GM12878 (cell line): ENCODE measurements at regions not wholly inside any gene's neighbourhood (a gene's known extent, or its start where the extent isn't known, plus 50 kb on each side); places are given as distances from the start of the nearest gene placed in this dataset.

Experiments
- ATAC-seq: fragments of 200-7000 bp; cut with Tn5 transposase; 3 replicates; pipeline ENCODE4 v1.9.1; 2020; ENCODE audit warnings: mild to moderate bottlenecking, moderate library complexity
- BruUV-seq: library from RNA; stranded (reverse); fragments of 400-500 nt; replicated peaks from 2 replicates; lab custom pipeline; 2021; lab: Mats Ljungman, UMichigan
- CTCF ChIA-PET: fragments of 300-600 bp; sonication (Branson Sonifier 250); formaldehyde crosslinking; extraction: SDS; loops from one replicate; lab custom pipeline; 2021; ENCODE audit warnings: inconsistent platforms; lab: Yijun Ruan, JAX
- POLR2A ChIA-PET: fragments of 350-600 bp; formaldehyde crosslinking; extraction: SDS; loops from one replicate; lab custom pipeline; 2021; ENCODE audit warnings: inconsistent platforms; lab: Charles Lee
- RAD21 ChIA-PET: fragments of 300-600 bp; sonication (Branson Sonifier 250); formaldehyde crosslinking; loops from one replicate; lab custom pipeline; 2023; ENCODE audit warnings: antibody characterized with exemption; ENCODE audit not compliant: unreplicated experiment; lab: Charles Lee
- SMC1A ChIA-PET: fragments of 300-600 bp; sonication (Branson Sonifier 250); formaldehyde crosslinking; loops from one replicate; lab custom pipeline; 2023; ENCODE audit not compliant: unreplicated experiment, uncharacterized antibody; lab: Charles Lee
- DNase-seq: peaks from one replicate; pipeline ENCODE4 v3.0.0-alpha.2; 2011; ENCODE audit warnings: low read depth, low spot score
- FAIRE-seq: peaks from 3 replicates; lab custom pipeline; 2011; peaks lifted over from hg19 to GRCh38; lab: Jason Lieb, UNC
- H2AFZ ChIP-seq: 2 replicates; pipeline ENCODE4 v1.6.0; 2011; ENCODE audit warnings: low read depth, low read length, control low read depth; ENCODE audit not compliant: control insufficient read depth
- H3K27ac ChIP-seq: 2 replicates; pipeline ENCODE4 v1.5.1; 2011; ENCODE audit warnings: control low read depth; ENCODE audit not compliant: control insufficient read depth, insufficient read depth
- H3K27me3 ChIP-seq, 2 experiments: replicated peaks in 1 of 2; 2 replicates each; pipeline versions ENCODE4 v1.6.0 to v1.6.1; 2011; ENCODE audit warnings: low read length in 1 of 2; ENCODE audit not compliant: control insufficient read depth in 2 of 2, insufficient read depth in 2 of 2
- H3K36me3 ChIP-seq, 2 experiments: 2 replicates each; pipeline ENCODE4 v1.5.1; 2011; ENCODE audit warnings: low read length in 1 of 2; ENCODE audit not compliant: control insufficient read depth in 2 of 2, insufficient read depth in 2 of 2
- H3K4me1 ChIP-seq: 2 replicates; pipeline ENCODE4 v1.6.1; 2011; ENCODE audit warnings: mild to moderate bottlenecking, low read length, moderate library complexity, mixed read lengths; ENCODE audit not compliant: control insufficient read depth, insufficient read depth
- H3K4me2 ChIP-seq: 2 replicates; pipeline ENCODE4 v1.6.0; 2011; ENCODE audit warnings: control low read depth; ENCODE audit not compliant: control insufficient read depth, insufficient read depth
- H3K4me3 ChIP-seq: fragments of 200-600 bp; sonication (generic); 2 replicates; pipeline ENCODE4 v1.5.1; 2016
- H3K79me2 ChIP-seq: 2 replicates; pipeline ENCODE4 v1.6.0; 2011; ENCODE audit warnings: low read length; ENCODE audit not compliant: control insufficient read depth, insufficient read depth
- H3K9ac ChIP-seq: 2 replicates; pipeline ENCODE4 v1.8.0; 2011; ENCODE audit warnings: low read length, control low read depth, mixed read lengths; ENCODE audit not compliant: control insufficient read depth, insufficient read depth
- H3K9me3 ChIP-seq: replicated peaks from 3 replicates; pipeline ENCODE4 v1.5.1; 2011; ENCODE audit warnings: mild to moderate bottlenecking, low read length; ENCODE audit not compliant: control insufficient read depth, insufficient read depth
- H4K20me1 ChIP-seq: 2 replicates; pipeline ENCODE4 v1.6.0; 2011; ENCODE audit not compliant: control insufficient read depth, insufficient read depth
- ATF2 ChIP-seq: IDR thresholded peaks from 2 replicates; pipeline ENCODE4 v1.6.1; 2012; ENCODE audit warnings: low read length, inconsistent platforms
- CEBPB ChIP-seq, 2 experiments: fragments of 150-350 bp in 1 of 2; IDR thresholded peaks; 2 replicates each; pipeline ENCODE4 v1.6.1; 2012 to 2014; ENCODE audit warnings: low read depth in 2 of 2, low read length in 2 of 2, borderline replicate concordance in 1 of 2, inconsistent platforms in 1 of 2
- CEBPZ ChIP-seq: fragments of 150-350 bp; IDR thresholded peaks from 2 replicates; pipeline ENCODE4 v1.6.1; 2016; ENCODE audit warnings: low read depth, low read length
- CREB1 ChIP-seq: IDR thresholded peaks from 2 replicates; pipeline ENCODE4 v1.6.1; 2012; ENCODE audit warnings: low read depth, mild to moderate bottlenecking, inconsistent platforms
- IKZF1 ChIP-seq: fragments of 450-650 bp; conservative IDR thresholded peaks from 2 replicates; pipeline ENCODE4 v1.6.1; 2017; ENCODE audit warnings: antibody characterized with exemption, mild to moderate bottlenecking
- KDM1A ChIP-seq: fragments of 200-600 bp; sonication (generic); IDR thresholded peaks from 2 replicates; pipeline ENCODE4 v1.6.1; 2016; ENCODE audit warnings: borderline replicate concordance
- LARP7 ChIP-seq: fragments of 450-650 bp; IDR thresholded peaks from 2 replicates; pipeline ENCODE4 v1.6.1; 2017; ENCODE audit warnings: mild to moderate bottlenecking
- NFYA ChIP-seq: IDR thresholded peaks from 2 replicates; pipeline ENCODE4 v1.6.1; 2011; ENCODE audit warnings: low read depth, mild to moderate bottlenecking, low read length, improper control_type of control experiment, borderline replicate concordance
- RELB ChIP-seq: fragments of 450-650 bp; IDR thresholded peaks from 2 replicates; pipeline ENCODE4 v1.6.1; 2017; ENCODE audit warnings: low read depth, mild to moderate bottlenecking, moderate library complexity
- RUNX3 ChIP-seq: IDR thresholded peaks from 2 replicates; pipeline ENCODE4 v1.6.1; 2012; ENCODE audit warnings: low read length, inconsistent platforms
- SMAD1 ChIP-seq: fragments of 450-650 bp; IDR thresholded peaks from 2 replicates; pipeline ENCODE4 v1.6.1; 2018; ENCODE audit warnings: mild to moderate bottlenecking, low read depth; ENCODE audit not compliant: partially characterized antibody
- SMAD5 ChIP-seq: IDR thresholded peaks from 2 replicates; pipeline ENCODE4 v1.6.1; 2016; ENCODE audit warnings: antibody characterized with exemption, low read depth
- SP1 ChIP-seq: IDR thresholded peaks from one replicate; pipeline ENCODE4 v1.6.1; 2011; ENCODE audit warnings: low read depth, low read length
- SUZ12 ChIP-seq: fragments of 200-600 bp; sonication (generic); IDR thresholded peaks from one replicate; pipeline ENCODE4 v1.6.1; 2018; ENCODE audit warnings: antibody characterized with exemption, mild to moderate bottlenecking; ENCODE audit not compliant: unreplicated experiment
- TAF1 ChIP-seq: IDR thresholded peaks from 2 replicates; pipeline ENCODE4 v1.6.1; 2011; ENCODE audit warnings: mild to moderate bottlenecking, low read depth, low read length, borderline replicate concordance
- TARDBP ChIP-seq: IDR thresholded peaks from 2 replicates; pipeline ENCODE4 v1.6.1; 2016; ENCODE audit warnings: borderline replicate concordance
- ZBTB33 ChIP-seq: fragments of 450-650 bp; IDR thresholded peaks from 2 replicates; pipeline ENCODE4 v1.6.1; 2017; ENCODE audit warnings: mild to moderate bottlenecking
- WGBS: methylation state at CpG from one replicate; pipeline ENCODE4 v1.1.6; 2016; ENCODE audit warnings: low lambda C conversion rate; ENCODE audit not compliant: insufficient replicate concordance, insufficient coverage; ENCODE audit errors: missing lambda C conversion rate; 5-methylcytosine and 5-hydroxymethylcytosine counted together
- in situ Hi-C: fragments of 300-500 bp; cut with MboI; formaldehyde crosslinking; loops from 9 replicates; pipeline ENCODE4 v1.14.3; 2018; ENCODE audit warnings: mixed read lengths
- intact Hi-C: fragments of 100-400 bp; cut with micrococcal nuclease; formaldehyde crosslinking; loops from one replicate; pipeline ENCODE4 v1.14.2; 2022; ENCODE audit not compliant: unreplicated experiment

GRCh38 chr14:26939755-26940154 lies 341.9 kb upstream of the NOVA1 start:
- H3K4me3 ChIP-seq = no peak overlapping the region
- 21% methylated on average over 2 of the region's 2 CpGs for WGBS
- no peaks in the 10 kb centered on the region for H4K20me1 ChIP-seq
- no peaks in the 10 kb centered on the region for H3K79me2 ChIP-seq
- no peak overlapping the region for H3K4me2 ChIP-seq
- ChIA-PET RAD21 (no interaction called here), CTCF (no interaction called here), POLR2A (no interaction called here), SMC1A (no interaction called here)
- no peaks in the 10 kb centered on the region for H3K27me3 ChIP-seq
- in situ Hi-C loops = no loop called here
- no TSS peak for BruUV-seq
- FAIRE-seq (no peak), DNase-seq (no peak), ATAC-seq (no peak)
- no peaks in the 10 kb centered on the region for H3K9me3 ChIP-seq
- intact Hi-C loops = no loop called here
- no peak overlapping the region for H3K9ac ChIP-seq
- no peak overlapping the region for H3K27ac ChIP-seq
- no peaks in the 10 kb centered on the region for H3K36me3 ChIP-seq
- H3K4me1 ChIP-seq = no peaks in the 10 kb centered on the region
- no peak overlapping the region for H2AFZ ChIP-seq
- no peak for TF ChIP-seq TARDBP
- no peak for TF ChIP-seq CREB1
- TF ChIP-seq RELB = no peak
- TF ChIP-seq ATF2 = no peak
- no peak for TF ChIP-seq CEBPZ
- TF ChIP-seq SMAD5 = no peak
- no peak for TF ChIP-seq LARP7
- no peak for TF ChIP-seq TAF1
- no peak for TF ChIP-seq SP1
- no peak for TF ChIP-seq SUZ12
- TF ChIP-seq ZBTB33 = no peak
- no peak for TF ChIP-seq KDM1A
- TF ChIP-seq NFYA = no peak
- TF ChIP-seq RUNX3 = no peak
- no peak for TF ChIP-seq SMAD1
- no peak for TF ChIP-seq CEBPB (IDR thresholded peaks at IDR 0.05; ENCODE audit: borderline replicate concordance in 1 of 2, low read depth in 2 of 2, low read length in 2 of 2)
- TF ChIP-seq IKZF1 = no peak
